GM12891 (cell line): ENCODE measurements at regions not wholly inside any gene's neighbourhood (a gene's known extent, or its start where the extent isn't known, plus 50 kb on each side); places are given as distances from the start of the nearest gene placed in this dataset.

Experiments used
- DNase-seq: peaks from one replicate; pipeline ENCODE4 v3.0.0; 2011; ENCODE audit warnings: low spot score; ENCODE audit not compliant: insufficient read length
- FAIRE-seq: peaks from 2 replicates; lab custom pipeline; 2011; peaks lifted over from hg19 to GRCh38; lab: Jason Lieb, UNC
- PAX5 ChIP-seq: IDR thresholded peaks from 2 replicates; pipeline ENCODE4 v1.6.1; 2011; ENCODE audit warnings: low read length, moderate library complexity, mild to moderate bottlenecking; ENCODE audit not compliant: insufficient read depth, severe bottlenecking
- POLR2A ChIP-seq: IDR thresholded peaks from 2 replicates; pipeline ENCODE4 v1.6.1; 2011; ENCODE audit warnings: low read depth, low read length, control low read depth
- POLR2AphosphoS5 ChIP-seq: IDR thresholded peaks from 2 replicates; pipeline ENCODE4 v1.6.1; 2011; ENCODE audit warnings: low read depth, low read length, control low read depth
- POU2F2 ChIP-seq: IDR thresholded peaks from 2 replicates; pipeline ENCODE4 v1.6.1; 2011; ENCODE audit warnings: low read depth, mild to moderate bottlenecking, control low read depth, low read length, moderate library complexity
- SPI1 ChIP-seq: IDR thresholded peaks from 2 replicates; pipeline ENCODE4 v1.6.1; 2011; ENCODE audit warnings: low read depth, low read length, control low read depth
- TAF1 ChIP-seq: IDR thresholded peaks from 2 replicates; pipeline ENCODE4 v1.6.1; 2011; ENCODE audit warnings: low read depth, low read length, control low read depth

- FAIRE-seq: no peak
- no peak for TF ChIP-seq POU2F2
- no peak for TF ChIP-seq SPI1
Observed at GRCh38 chr15:100794008-100794407, 85.6 kb upstream of the ALDH1A3 start.

GRCh38 chr15:100801256-100801900, 78.3 kb upstream of the ALDH1A3 start:
- DNase-seq (no peak), FAIRE-seq (no peak)
- TF ChIP-seq TAF1 (no peak), POU2F2 (no peak), POLR2AphosphoS5 (no peak), PAX5 (no peak), POLR2A (no peak), SPI1 (no peak)

More at GRCh38 chr15:100794008-100794407, 85.6 kb upstream of the ALDH1A3 start:
- no peak for DNase-seq

GRCh38 chr15:100802421-100803170, 77.0 kb upstream of the ALDH1A3 start:
- TF ChIP-seq TAF1 (no peak), PAX5 (no peak), POU2F2 (no peak), POLR2AphosphoS5 (no peak), SPI1 (no peak), POLR2A (no peak)
- no peak for FAIRE-seq
- no peak for DNase-seq

- FAIRE-seq: no peak
- TF ChIP-seq POLR2AphosphoS5: no peak
- no peak for TF ChIP-seq POU2F2
- TF ChIP-seq PAX5: no peak
- no peak for TF ChIP-seq TAF1
- TF ChIP-seq POLR2A: no peak
- TF ChIP-seq SPI1: no peak
- DNase-seq: no peak
Observed at GRCh38 chr15:100803171-100803440, 76.5 kb upstream of the ALDH1A3 start.

GRCh38 chr15:100806157-100806556, 73.5 kb upstream of the ALDH1A3 start:
- TF ChIP-seq PAX5 (no peak), POLR2A (no peak), TAF1 (no peak), SPI1 (no peak), POLR2AphosphoS5 (no peak), POU2F2 (no peak)
- DNase-seq (no peak), FAIRE-seq (no peak)

GRCh38 chr15:100807028-100807427, 72.6 kb upstream of the ALDH1A3 start:
- TF ChIP-seq POU2F2: no peak
- no peak for TF ChIP-seq POLR2AphosphoS5
- no peak for TF ChIP-seq TAF1
- TF ChIP-seq SPI1: no peak
- no peak for TF ChIP-seq POLR2A
- no peak for TF ChIP-seq PAX5
- FAIRE-seq (no peak), DNase-seq (no peak)

- no peak for DNase-seq
- no peak for TF ChIP-seq POLR2AphosphoS5
- TF ChIP-seq POLR2A: no peak
- TF ChIP-seq POU2F2: no peak
- no peak for TF ChIP-seq PAX5
- TF ChIP-seq SPI1: no peak
- TF ChIP-seq TAF1: no peak
- FAIRE-seq: no peak
Observed at GRCh38 chr15:100808691-100809090, 70.9 kb upstream of the ALDH1A3 start.

GRCh38 chr15:100809151-100809550, 70.5 kb upstream of the ALDH1A3 start:
- FAIRE-seq (no peak), DNase-seq (no peak)
- TF ChIP-seq SPI1: no peak
- TF ChIP-seq POU2F2: no peak
- TF ChIP-seq PAX5: no peak
- no peak for TF ChIP-seq POLR2AphosphoS5
- no peak for TF ChIP-seq TAF1
- TF ChIP-seq POLR2A: no peak

- no peak for TF ChIP-seq SPI1
- TF ChIP-seq PAX5: no peak
- no peak for TF ChIP-seq POLR2A
- TF ChIP-seq TAF1: no peak
- no peak for TF ChIP-seq POLR2AphosphoS5
- TF ChIP-seq POU2F2: no peak
- DNase-seq (no peak), FAIRE-seq (no peak)
Observed at GRCh38 chr15:100809587-100809986, 70.0 kb upstream of the ALDH1A3 start.

- TF ChIP-seq POLR2A (no peak), POU2F2 (no peak), SPI1 (no peak), TAF1 (no peak), POLR2AphosphoS5 (no peak), PAX5 (no peak)
- FAIRE-seq (no peak), DNase-seq (no peak)
Observed at GRCh38 chr15:100810229-100810628, 69.4 kb upstream of the ALDH1A3 start.

GRCh38 chr15:100810831-100811230, 68.8 kb upstream of the ALDH1A3 start:
- TF ChIP-seq POLR2A (no peak), PAX5 (no peak), POU2F2 (no peak), TAF1 (no peak), POLR2AphosphoS5 (no peak), SPI1 (no peak)
- no peak for DNase-seq
- FAIRE-seq: no peak
